Lower lobe of right lung (tissue), 2 donors: ENCODE measurements at regions not wholly inside any gene's neighbourhood (a gene's known extent, or its start where the extent isn't known, plus 50 kb on each side); places are given as distances from the start of the nearest gene placed in this dataset.

Source experiments
- ATAC-seq, 2 donors: fragments of 200-7000 bp; cut with Tn5 transposase; one replicate each; pipeline ENCODE4 v1.9.1; 2020 to 2022; ENCODE audit warnings: mild to moderate bottlenecking in 2 of 2, moderate library complexity in 2 of 2
- DNase-seq: peaks from one replicate; pipeline ENCODE4 v3.0.0-alpha.2; 2020
- H3K27ac ChIP-seq: fragments of 200-600 bp; one replicate; pipeline ENCODE4 v1.8.0; 2022
- H3K27me3 ChIP-seq: fragments of 200-600 bp; one replicate; pipeline ENCODE4 v1.8.0; 2022; ENCODE audit warnings: low read depth
- H3K36me3 ChIP-seq: fragments of 200-600 bp; one replicate; pipeline ENCODE4 v1.8.0; 2022; ENCODE audit warnings: mild to moderate bottlenecking
- H3K4me1 ChIP-seq: fragments of 200-600 bp; one replicate; pipeline ENCODE4 v1.8.0; 2022
- H3K4me3 ChIP-seq: fragments of 200-600 bp; one replicate; pipeline ENCODE4 v1.8.0; 2022; ENCODE audit warnings: mild to moderate bottlenecking
- H3K9me3 ChIP-seq: fragments of 200-600 bp; one replicate; pipeline ENCODE4 v1.8.0; 2022
- CTCF ChIP-seq: fragments of 200-600 bp; IDR thresholded peaks from one replicate; pipeline ENCODE4 v1.8.0; 2022; ENCODE audit warnings: antibody characterized with exemption, mild to moderate bottlenecking
- intact Hi-C: fragments of 100-400 bp; cut with DNase I; formaldehyde crosslinking; loops from one replicate; pipeline ENCODE4 v1.11.0; 2022
- donor health status: DM: no; HTN: yes; CAD: no; lungs with severe emphysema.

- TF ChIP-seq CTCF: no peak
- Histone ChIP-seq H3K9me3 (no peaks in the 10 kb centered on the region), H3K27me3 (no peaks in the 10 kb centered on the region), H3K4me3 (no peak overlapping the region), H3K4me1 (no peaks in the 10 kb centered on the region), H3K36me3 (no peaks in the 10 kb centered on the region), H3K27ac (no peak overlapping the region)
- intact Hi-C loops: no loop called here
- ATAC-seq (no peak), DNase-seq (no peak)
Observed at GRCh38 chr7:91425149-91425548, 160.9 kb downstream of the FZD1 start.

DNA sequence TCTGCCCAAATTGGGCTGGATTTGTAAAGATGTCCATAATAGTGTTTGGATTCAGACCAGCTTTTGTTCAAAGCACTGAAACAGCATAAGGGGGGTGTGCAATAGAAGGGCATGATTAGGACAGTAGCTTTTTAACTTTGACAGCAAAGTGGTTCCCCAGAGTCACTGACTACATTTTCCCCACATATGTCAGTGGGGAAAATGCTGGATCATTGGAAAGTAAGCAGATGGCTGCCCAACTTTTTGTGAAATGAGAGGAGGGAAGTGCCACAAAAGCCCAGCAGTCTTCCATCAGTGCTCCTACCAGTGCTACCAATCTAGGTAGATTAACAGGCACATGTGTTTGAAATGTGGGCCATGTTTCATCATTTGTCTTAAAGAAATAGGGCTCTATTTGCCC lies 162.8 kb downstream of the FZD1 start:
- Histone ChIP-seq H3K4me1 (no peaks in the 10 kb centered on the region), H3K27me3 (no peaks in the 10 kb centered on the region), H3K9me3 (no peaks in the 10 kb centered on the region), H3K36me3 (no peaks in the 10 kb centered on the region), H3K4me3 (no peak overlapping the region), H3K27ac (no peak overlapping the region)
- intact Hi-C loops: no loop called here
- TF ChIP-seq CTCF: no peak
- ATAC-seq (no peak), DNase-seq (no peak)

DNA sequence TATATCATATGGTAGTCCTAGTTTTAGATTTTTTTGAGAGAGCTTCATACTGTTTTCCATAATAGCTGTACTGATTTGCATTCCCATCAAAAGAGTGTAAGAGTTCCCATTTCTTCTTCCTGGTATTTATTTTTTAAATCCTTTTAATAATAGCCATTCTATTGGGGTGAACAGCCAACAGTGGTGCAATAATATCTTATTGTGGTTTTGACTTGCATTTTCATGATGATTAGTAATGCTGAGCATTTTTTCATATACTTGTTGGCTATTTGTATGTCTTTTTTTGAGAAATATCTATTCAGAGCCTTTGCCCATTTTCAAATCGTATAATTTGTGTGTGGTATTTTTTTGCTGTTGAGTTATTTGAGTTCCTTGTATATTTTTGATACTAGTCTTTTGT lies 167.4 kb downstream of the FZD1 start:
- no peaks in the 10 kb centered on the region for H3K36me3 ChIP-seq
- ATAC-seq: no peak
- intact Hi-C loops: no loop called here
- no peak overlapping the region for H3K27ac ChIP-seq
- no peaks in the 10 kb centered on the region for H3K4me1 ChIP-seq
- DNase-seq: no peak
- no peaks in the 10 kb centered on the region for H3K9me3 ChIP-seq
- no peak overlapping the region for H3K4me3 ChIP-seq
- TF ChIP-seq CTCF: no peak
- no peaks in the 10 kb centered on the region for H3K27me3 ChIP-seq

DNA sequence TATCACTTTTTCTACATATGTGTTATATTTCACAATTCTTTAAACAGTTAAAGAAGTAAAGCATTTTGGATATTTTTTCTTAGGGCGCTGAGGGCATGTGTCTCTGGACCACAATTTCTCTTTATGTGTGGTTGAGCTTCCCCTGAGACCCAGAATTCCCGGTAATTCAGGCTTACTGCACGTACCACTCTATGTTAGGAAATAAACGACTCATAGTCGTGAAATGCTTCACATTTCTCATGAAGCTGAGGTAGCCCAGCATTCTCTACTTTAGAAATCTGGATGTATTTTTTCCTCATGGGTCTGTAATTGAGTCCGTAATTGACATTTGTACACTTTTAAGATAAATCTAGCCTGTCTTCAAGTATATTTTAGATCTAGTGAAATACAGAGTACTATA lies 170.6 kb downstream of the FZD1 start:
- intact Hi-C loops: no loop called here
- no peaks in the 10 kb centered on the region for H3K27me3 ChIP-seq
- H3K27ac ChIP-seq: no peak overlapping the region
- no peak overlapping the region for H3K4me3 ChIP-seq
- TF ChIP-seq CTCF: no peak
- H3K36me3 ChIP-seq: no peaks in the 10 kb centered on the region
- no peak for DNase-seq
- ATAC-seq: no peak
- no peaks in the 10 kb centered on the region for H3K9me3 ChIP-seq
- no peaks in the 10 kb centered on the region for H3K4me1 ChIP-seq

GRCh38 chr7:91435381-91436059 lies 171.3 kb downstream of the FZD1 start:
- no peaks in the 10 kb centered on the region for H3K36me3 ChIP-seq
- H3K27me3 ChIP-seq: no peaks in the 10 kb centered on the region
- ATAC-seq (no peak), DNase-seq (no peak)
- no peak overlapping the region for H3K27ac ChIP-seq
- no peak for TF ChIP-seq CTCF
- H3K4me1 ChIP-seq: no peaks in the 10 kb centered on the region
- peaks cover 5% of the 10 kb centered on the region for H3K9me3 ChIP-seq
- H3K4me3 ChIP-seq: no peak overlapping the region
- intact Hi-C loops: no loop called here
